HG03097 (cell line): ENCODE measurements at regions not wholly inside any gene's neighbourhood (a gene's known extent, or its start where the extent isn't known, plus 50 kb on each side); places are given as distances from the start of the nearest gene placed in this dataset.

Source experiments
- ATAC-seq: cut with Tn5 transposase; IDR thresholded peaks from one replicate; pipeline ENCODE4 v1.9.1; 2021; ENCODE audit not compliant: unreplicated experiment, low FRiP score

GRCh38 chr13:70357031-70357430, 248.8 kb upstream of the KLHL1 start:
- no peak for ATAC-seq

DNA sequence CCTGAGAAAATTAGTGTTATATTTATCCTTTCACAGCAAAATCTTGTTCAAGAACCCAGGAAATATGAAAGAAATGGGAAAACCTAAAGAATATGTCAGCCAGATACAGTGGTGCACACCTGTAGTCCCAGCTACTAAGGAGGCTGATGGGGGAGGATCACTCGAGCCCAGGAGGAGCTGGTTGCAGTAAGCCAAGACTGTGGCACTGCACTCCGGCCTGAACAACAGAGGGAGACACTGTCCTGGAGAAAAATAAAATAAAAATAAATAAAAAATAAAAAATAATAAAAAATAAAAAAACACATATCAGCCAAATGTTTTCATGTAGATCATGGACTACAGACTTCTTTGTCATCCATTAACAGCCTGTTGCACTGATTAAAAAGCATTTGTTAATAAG, 244.8 kb upstream of the KLHL1 start:
- ATAC-seq, result no peak

DNA sequence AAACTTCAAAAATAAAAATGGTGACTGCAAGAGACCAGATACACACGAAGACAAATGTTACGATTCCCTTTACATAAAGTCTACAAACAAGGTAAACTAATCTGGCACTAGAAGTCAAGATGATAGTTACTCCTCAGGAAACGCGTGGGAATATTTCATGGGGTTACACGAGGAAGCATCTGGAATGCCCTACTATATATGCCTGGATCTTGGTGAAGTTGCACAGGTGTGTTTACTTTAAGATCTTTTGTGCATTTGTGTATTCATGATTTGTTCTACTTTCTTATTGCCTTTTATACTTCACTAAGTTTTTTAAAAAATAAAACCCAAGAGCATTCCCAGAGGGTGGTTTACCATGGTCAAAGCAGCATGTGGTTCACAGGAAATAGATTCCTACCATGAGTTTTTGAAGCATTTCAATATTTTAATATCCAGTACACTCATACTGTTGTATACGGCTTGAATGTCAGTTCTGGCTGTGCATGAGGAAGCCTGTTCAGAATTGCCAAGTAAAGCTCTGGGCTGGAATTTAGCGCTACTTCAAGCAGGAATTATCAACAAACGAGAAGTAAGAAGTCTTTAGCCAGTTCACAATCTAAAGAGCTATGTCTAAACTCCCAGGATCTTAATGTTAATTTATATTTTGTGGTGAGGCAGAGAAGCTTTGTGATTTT, 239.8 kb upstream of the KLHL1 start:
- ATAC-seq, result no peak

DNA sequence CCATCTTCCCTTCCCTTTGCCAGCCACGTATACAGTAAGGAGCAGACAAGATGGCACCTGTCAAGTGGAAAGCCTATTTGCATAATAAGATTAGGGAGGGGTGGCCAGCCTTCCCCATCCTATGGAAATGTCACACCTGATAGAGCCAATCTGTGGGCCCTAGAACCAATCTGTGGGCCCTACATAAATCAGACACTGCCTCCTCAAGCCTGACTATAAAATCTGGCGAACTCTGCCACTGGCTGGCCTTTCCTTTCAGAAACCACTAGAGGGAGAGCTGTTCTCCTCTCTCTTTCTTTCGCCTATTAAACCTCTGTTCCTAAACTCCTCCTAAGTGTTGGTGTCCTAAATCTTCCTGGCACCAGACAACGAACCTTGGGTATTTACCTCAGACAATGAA, 231.5 kb upstream of the KLHL1 start:
- ATAC-seq, result no peak

GRCh38 chr13:70338609-70339008, 230.4 kb upstream of the KLHL1 start:
- ATAC-seq, result no peak

DNA sequence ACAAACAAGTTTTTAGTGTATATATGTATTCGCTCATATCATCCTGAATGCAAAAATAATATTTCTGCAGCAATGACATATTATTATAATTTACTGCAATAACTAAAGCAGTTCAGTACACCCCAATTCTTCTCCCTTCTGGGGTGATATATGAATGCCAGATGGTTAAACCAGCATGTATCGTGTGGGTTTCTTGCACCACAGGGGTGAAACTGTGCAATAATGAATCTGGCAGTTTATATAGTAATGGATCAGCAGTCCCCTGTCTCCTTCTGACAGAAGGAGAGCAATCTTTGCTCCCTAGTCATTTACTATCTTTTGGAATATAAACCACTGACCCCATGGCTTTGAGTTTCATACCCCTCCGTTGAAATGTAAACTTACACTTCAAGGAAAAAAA, 228.6 kb upstream of the KLHL1 start:
- ATAC-seq, result no peak

GRCh38 chr13:70333752-70334151, 225.5 kb upstream of the KLHL1 start:
- no peak for ATAC-seq

DNA sequence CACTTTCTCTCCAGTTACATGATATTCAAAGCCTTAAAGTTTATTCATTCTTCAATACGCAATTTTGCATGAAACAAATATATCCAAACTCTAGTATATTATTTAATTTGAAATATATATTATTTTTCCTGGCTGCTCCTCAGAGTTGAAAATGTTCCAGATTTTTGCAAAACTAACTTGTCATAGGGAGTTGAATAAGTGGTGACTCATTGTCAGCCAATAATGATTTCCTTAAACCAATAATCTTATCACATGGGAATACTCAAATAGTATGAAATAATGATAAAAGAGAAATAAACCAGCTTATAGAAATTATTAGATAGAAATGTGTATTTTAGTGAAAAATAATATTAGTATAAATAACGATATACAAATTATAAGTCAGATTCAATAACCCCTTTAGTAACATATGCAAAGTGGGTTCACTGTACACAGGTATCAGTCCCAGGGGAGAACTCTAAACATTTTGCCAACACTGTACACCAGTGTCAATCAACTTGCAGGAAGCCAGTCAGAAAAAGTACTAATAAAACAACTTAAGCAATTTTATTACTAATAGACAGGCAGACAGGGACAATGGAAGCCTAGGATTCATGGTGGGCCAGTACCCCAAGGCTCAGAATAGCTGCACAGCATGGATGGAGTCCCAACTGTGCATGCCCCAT, 222.6 kb upstream of the KLHL1 start:
- ATAC-seq, result no peak

- no peak for ATAC-seq
Measured at GRCh38 chr13:70324519-70324918, 216.3 kb upstream of the KLHL1 start.

GRCh38 chr13:70311191-70311590, 202.9 kb upstream of the KLHL1 start:
- ATAC-seq, result no peak

- ATAC-seq, result no peak
Measured at GRCh38 chr13:70310396-70311119, 202.3 kb upstream of the KLHL1 start.

- no peak for ATAC-seq
Measured at GRCh38 chr13:70297189-70297616, 189.0 kb upstream of the KLHL1 start.

DNA sequence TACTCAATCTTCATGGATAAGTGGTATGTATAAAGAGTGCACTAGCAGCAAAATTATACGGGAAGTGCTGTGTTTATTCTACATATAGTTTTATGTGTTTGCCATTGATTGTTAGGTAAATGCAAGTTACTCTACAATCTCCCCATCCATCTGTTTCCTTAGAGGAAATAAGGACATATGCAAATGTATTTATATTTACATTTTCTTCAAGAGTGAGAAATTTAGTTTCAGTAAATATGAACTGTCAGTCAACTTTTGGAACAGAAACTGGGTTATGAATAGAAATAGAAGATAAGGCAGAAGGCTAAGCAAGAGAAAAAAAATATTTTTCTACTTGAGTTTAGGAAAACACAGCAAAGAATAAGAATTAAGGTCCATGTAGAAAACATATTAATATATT, 176.1 kb upstream of the KLHL1 start:
- ATAC-seq, result no peak

- no peak for ATAC-seq
Measured at GRCh38 chr13:70275841-70276240, 167.6 kb upstream of the KLHL1 start.

DNA sequence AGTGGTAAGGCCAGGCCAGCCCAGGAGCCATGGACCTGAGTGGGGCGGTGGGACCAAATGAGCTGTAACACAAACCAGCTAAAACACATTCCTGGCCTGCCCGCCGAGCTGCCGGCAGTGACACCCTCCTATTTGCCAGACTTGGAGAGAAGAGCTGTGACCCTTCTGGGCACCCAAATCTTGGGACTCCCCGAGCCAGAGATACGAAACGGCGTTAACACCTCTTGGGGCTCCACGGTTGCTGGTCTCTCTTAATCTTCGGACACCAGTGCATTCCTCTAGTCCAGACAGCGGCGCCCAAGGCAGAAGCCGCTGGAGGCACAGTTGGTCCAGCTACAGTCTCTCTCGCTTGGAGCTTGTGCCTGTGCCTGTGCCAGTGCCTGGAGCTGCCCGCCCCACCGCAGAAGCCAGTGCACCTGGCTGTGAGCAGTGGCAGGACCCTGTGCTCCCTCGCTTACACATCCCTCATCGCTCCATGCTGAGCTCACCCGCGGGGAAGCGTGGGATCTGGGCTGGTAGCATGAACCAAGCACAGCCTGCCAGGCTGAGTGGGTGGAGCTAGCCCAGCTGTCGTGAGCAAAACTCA, 147.2 kb upstream of the KLHL1 start:
- no peak for ATAC-seq

GRCh38 chr13:70253834-70254233, 145.6 kb upstream of the KLHL1 start:
- no peak for ATAC-seq

- ATAC-seq, result no peak
Measured at GRCh38 chr13:70253411-70253810, 145.2 kb upstream of the KLHL1 start.

- ATAC-seq, result no peak
Measured at GRCh38 chr13:70249332-70250064, 141.2 kb upstream of the KLHL1 start.

DNA sequence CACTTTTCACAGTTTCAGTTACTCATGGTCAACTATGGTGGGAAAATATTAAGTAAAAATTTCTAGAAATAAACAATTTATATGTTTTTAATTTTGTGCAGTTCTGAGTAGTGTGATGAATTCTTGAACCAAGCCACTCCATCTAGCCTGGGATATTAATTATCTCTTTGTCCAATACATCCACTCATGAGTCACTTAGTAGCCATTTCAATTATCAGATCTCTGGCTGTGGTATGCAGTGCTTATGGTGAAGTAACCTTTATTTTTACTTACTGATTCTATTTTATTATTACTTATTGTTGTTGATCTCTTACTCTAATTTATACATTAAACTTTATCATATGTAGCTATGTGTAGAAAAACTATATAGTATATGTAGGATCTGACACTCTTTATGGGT, 128.9 kb upstream of the KLHL1 start:
- no peak for ATAC-seq

- ATAC-seq, result no peak
Measured at GRCh38 chr13:70235565-70235964, 127.3 kb upstream of the KLHL1 start.

DNA sequence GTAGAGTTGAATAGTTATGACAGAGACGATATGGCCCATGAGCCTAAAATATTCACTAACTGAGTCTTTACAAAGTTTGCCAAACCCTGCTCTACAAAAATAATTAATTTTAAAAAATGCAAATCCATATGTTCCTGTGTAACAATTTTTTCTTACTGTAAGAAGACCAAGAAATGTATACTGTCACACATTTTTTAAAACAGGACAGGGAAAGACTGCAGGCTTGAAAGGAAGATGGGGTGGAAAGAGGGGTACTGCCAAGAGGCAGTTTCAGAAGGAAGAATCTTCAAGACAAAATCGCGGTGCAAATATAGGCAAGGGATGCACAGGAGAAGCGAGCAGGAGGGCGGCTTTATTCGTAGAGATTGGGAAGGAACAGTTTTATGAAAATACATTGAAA, 115.7 kb upstream of the KLHL1 start:
- ATAC-seq, result no peak
